HL-60 (cell line): ENCODE measurements at regions not wholly inside any gene's neighbourhood (a gene's known extent, or its start where the extent isn't known, plus 50 kb on each side); places are given as distances from the start of the nearest gene placed in this dataset.

ENCODE experiments used
- GABPA ChIP-seq: IDR thresholded peaks from 2 replicates; pipeline ENCODE4 v1.6.1; 2012; ENCODE audit warnings: low read depth
- POLR2AphosphoS5 ChIP-seq: IDR thresholded peaks from 2 replicates; pipeline ENCODE4 v1.6.1; 2012; ENCODE audit warnings: low read depth
- REST ChIP-seq: IDR thresholded peaks from 2 replicates; pipeline ENCODE4 v1.6.1; 2012; ENCODE audit warnings: low read depth; ENCODE audit not compliant: insufficient replicate concordance
- SPI1 ChIP-seq: IDR thresholded peaks from 2 replicates; pipeline ENCODE4 v1.6.1; 2012; ENCODE audit warnings: low read depth, mild to moderate bottlenecking, borderline replicate concordance
- TF ChIP-seq, protein P1 (sequence below): IDR thresholded peaks from one replicate; pipeline ENCODE4 v1.5.1; 2011; ENCODE audit warnings: low read length, control low read depth, inconsistent platforms; ENCODE audit not compliant: insufficient read depth

GRCh38 chr10:90381468-90381867, 476.4 kb downstream of the HTR7 start:
- TF ChIP-seq, protein P1, sequence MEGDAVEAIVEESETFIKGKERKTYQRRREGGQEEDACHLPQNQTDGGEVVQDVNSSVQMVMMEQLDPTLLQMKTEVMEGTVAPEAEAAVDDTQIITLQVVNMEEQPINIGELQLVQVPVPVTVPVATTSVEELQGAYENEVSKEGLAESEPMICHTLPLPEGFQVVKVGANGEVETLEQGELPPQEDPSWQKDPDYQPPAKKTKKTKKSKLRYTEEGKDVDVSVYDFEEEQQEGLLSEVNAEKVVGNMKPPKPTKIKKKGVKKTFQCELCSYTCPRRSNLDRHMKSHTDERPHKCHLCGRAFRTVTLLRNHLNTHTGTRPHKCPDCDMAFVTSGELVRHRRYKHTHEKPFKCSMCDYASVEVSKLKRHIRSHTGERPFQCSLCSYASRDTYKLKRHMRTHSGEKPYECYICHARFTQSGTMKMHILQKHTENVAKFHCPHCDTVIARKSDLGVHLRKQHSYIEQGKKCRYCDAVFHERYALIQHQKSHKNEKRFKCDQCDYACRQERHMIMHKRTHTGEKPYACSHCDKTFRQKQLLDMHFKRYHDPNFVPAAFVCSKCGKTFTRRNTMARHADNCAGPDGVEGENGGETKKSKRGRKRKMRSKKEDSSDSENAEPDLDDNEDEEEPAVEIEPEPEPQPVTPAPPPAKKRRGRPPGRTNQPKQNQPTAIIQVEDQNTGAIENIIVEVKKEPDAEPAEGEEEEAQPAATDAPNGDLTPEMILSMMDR, result no peak
- TF ChIP-seq POLR2AphosphoS5 (no peak), GABPA (no peak), REST (no peak), SPI1 (no peak)
